ENCODE measurements at regions not wholly inside any gene's neighbourhood (a gene's known extent, or its start where the extent isn't known, plus 50 kb on each side); places are given as distances from the start of the nearest gene placed in this dataset.

DNA sequence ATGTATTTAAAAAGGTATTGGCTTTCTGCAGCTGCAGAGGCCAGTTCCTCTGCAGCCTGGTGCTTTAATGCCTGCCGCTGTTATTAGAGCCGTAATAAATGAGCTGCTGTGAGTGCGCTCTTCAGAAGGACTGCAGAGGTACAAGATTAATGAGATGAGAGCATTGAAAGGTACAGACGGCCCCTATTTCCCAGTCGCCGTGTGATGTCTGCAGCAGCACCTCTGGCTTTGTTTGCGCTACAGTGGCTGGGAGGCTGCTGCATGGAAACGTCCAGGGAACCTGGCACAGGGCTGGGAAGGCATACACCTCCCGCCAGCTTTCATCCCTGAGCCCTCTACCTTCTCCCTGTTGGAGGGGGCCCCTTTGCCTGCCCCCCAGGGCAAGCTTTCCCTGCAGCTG, 383.8 kb upstream of the ZMIZ1 start:
- no peak for DNase-seq

GRCh38 chr10:78685466-78686103, 383.2 kb upstream of the ZMIZ1 start:
- DNase-seq = no peak

DNA sequence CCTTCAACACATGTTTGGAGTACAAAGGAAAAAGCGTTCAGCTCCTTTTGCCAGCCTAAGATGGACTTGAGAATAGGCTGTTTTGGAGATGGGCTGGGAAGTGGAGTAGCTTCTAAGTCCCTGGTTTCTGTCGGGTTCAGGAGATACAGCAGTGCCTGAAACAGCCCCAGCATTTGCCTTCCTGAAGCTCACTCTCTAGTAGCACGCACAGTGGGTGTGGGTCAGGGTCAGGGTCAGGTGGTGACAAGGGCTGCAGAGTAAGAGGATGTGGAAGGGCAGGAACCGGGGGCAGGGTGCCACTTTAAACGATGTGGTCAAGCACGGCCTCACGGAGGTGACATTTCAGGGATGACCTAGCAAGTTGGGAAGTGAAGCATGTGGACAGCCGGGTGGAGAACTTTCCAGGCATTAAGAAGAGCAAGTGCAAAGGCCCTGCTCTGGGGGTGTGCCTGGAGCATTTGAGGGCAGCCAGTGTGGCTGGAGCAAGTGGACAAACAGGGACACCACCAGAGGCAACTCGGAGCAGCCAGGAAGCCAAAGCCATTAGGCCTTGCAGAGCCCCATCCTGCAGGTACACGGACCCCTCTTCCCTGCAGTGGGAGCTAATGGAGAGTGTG, 382.2 kb upstream of the ZMIZ1 start:
- DNase-seq = no peak

DNA sequence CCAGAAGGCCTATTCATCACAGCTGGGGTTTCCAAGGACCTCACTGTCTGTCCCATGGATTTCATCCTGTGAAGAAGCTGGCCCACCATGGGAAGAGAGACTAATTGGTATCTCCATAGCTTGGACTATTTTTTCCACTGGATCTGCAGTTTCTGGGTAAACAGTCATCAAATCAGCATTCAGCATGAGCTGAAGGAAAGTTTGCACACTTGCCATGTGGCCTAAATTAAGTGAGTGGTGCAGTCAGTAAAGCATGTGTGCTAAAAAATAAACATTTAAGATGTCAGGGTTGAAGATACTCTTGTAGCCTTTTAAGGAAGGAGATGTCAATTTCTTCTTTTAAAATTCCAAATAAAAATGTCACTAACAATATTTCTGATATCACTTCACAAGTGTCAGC, 381.1 kb upstream of the ZMIZ1 start:
- peak; percentile 51 to 62 for DNase-seq

- peak in 1 of 2 donors; percentile 32 for DNase-seq
Observed at GRCh38 chr10:78688230-78688900, 380.4 kb upstream of the ZMIZ1 start.

- DNase-seq = peak in 1 of 2 donors; percentile 31
Observed at GRCh38 chr10:78688901-78689583, 379.7 kb upstream of the ZMIZ1 start.

DNA sequence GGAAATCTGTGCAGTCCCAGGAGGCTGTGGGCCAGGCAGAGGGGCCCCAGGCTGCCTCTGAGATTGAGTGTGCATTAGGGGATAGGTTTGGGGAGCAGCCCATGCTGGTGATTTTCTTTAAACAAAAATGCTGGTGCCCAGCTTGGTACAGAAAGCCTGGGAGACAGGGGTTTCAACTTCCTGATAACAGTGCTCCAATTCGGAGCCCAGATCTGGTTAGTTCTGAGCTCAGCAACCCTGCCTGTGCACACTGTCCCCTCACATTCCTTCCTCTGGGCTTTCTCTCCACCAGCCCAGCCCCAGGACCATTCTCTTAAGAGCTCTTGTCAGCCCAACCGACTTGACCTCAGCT, 379.2 kb upstream of the ZMIZ1 start:
- no peak for DNase-seq

DNA sequence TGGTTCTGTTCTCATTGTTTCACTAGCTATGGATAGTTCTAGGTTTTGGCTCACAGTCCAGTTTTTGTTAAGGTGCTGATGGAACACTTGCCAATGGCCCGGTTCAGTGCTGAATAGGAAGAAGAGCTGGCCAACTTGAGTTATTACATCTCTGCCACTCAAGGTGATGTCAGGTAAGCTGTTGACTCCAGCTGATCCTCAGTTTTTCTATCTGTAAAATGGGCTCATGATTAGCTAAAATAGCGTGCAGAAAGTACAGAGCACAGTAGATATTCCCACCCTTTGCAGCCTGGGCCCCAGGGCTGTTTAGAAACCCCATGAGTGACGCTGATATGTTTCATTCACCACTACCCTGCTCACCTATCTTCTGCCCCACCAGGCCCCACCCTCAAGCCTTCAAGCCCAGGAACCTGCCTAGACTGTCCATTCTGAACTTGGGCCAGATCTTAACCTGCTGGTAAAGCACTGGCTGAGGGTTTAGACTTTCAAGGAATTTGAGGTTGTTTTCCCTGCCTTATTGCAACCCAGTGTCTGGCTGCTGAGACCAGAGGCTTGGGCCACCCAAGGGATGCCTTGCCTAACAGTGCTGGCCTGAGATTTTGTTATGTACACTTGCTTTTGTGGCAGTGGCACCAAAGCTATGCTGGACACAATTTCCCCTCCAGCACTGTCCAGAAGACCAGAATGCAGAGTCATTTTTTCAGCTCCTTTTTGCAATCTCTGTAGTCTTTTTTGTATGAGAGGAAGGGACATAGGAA, 378.2 kb upstream of the ZMIZ1 start:
- DNase-seq = no peak

GRCh38 chr10:78691301-78692030, 377.3 kb upstream of the ZMIZ1 start:
- no peak for DNase-seq

DNA sequence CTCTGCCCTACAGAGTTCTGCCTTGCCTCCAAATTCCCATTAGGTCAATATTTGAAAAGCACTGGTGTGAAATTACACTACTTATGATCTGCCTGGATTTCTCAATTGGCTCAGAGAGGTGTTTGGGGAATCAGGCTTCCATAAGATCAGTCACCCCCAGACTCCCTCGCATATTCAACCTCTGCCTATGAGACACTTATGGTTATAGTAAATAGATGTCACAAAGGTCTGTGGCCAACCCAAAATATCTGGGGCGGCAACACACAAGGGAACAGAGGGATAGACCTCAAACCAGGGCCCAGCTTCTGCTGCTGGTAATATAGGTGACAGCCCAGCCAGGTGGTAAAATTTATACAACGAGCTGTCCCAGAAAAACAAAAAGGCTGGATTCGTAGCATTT, 376.7 kb upstream of the ZMIZ1 start:
- DNase-seq = no peak

DNA sequence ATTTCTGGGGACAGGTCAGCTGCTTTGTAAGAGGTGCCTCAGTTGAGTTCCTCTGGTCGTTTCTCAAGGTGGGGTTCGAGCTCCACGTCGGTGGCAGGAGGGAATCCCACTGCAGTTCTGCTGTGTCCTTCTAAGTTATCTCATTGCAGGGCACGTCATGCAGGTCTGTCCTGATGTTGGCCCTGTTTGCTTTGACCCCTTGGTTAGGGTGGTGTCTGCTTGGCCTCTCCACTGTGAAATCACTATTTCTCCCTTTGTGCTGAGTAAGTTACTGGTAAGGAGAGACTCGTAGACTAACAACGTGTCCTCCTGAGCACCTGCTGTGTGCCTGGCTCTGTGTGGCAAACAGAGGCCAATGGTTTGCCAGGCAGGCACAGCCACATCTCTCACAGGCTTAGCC, 372.9 kb upstream of the ZMIZ1 start:
- no peak for DNase-seq

DNA sequence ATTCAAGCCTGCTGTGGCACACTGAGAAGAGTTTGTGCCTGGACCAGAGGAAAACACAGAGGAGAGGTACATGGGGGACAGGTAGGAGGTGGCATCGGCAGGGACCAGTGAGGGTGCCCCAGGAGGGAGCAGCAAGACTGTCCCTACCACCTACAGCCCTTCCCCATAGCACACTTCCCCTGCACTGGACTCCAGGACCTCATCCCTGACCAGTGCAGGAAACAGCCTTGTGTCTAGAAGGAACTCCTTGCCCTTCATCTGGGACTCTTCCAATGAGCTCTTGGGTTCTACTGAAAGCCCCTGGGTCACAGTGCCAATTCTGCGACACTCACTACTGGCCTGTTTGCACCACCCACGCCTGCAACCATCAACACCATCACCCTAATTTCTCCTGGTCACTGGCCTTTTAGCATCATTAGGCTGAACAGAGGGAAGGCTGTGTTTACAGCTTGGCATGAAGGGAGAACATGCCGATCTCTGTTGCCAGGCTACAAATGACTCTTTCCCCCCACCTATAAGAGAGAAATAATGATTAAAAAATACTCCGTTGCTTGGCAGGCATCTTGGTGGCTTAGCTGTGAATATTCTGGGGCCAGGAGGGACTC, 371.9 kb upstream of the ZMIZ1 start:
- no peak for DNase-seq

DNA sequence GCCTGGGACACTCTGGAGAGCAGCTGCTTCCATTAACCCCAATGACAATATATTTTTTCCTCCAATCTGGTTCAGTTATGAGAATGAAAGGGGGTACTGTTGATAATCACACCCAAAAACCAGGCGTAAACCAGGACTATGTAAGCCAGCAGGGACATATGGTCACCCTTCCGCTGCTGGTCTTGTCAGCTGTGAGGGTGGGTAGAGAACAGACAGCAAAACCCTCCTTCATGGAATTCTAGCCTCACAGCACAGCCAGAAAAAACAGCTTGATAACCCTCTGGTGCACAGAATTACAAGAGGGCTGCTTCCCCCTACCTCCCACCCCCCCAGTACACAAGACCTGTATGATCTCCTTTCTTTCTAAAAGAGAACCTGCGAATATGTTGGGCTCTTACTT, 368.8 kb upstream of the ZMIZ1 start:
- DNase-seq = no peak

DNA sequence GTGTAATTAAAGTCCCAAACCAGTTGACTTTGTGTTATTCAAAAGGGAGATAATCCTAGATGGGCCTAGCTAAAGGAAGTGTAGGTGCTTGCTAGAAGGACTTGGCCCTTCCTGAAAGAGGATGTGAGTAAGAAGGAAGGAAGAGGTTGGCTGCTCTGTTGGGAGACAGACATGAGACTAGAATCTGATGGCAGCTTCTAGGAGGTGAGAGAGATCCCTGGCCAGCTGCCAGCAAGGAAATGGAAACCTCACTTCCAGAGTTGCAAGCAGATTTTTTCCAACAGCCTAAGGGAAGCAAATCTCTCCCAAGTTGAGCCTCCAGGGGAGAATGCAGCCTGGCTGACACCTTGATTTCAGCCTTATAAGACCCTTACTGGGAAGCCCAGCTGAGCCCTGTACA, 368.4 kb upstream of the ZMIZ1 start:
- no peak for DNase-seq

DNA sequence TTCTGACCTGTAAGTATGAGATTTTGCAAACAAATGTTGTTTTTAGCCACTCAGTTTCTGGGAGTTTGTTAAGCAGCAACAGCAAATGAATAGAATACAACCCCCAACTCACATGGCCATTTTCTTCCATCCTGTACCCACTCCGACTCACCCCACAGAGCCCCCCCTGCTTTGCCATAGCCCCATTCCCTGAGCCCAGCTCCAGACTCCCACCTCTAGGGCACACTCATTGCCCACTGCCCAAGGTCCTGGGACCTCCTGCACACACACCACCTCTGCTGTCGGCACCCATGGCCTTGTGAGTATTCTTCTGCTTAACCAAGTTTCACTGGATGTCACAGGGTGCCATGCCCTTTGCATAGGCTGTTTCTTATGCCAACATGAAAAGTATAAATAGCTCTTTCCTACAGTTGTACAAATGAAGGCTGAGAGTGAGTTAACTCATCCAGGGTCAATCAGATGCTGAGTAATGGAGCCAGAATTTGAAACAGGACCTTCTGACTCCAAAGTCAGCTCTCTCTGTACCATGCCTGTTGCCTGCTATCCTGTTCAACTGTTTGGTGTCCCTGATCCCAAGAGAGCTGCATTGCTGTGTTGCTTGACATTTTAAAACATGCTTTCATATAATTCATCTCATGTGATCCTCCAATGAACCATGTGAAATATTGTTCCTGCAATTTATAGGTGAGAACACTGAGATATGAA, 367.8 kb upstream of the ZMIZ1 start:
- no peak for DNase-seq

DNA sequence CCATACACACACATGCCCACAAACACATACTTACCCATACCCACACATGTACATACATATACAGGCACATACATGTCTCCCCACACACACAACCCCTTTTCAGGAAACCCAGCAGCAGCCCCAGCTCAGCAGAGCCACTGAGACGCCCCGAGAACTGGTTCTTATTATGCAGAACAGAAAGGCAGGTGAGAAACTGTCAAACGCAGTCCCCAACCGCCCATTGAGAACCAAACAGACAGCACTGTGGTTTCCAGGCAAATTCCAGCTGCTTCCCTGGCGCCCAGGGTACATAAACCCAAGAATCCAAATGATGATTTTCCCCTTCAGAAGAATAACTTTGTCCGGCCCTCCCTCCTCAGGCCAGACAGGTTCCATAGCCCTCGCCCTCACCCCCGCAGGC, 366.6 kb upstream of the ZMIZ1 start:
- DNase-seq = no peak

DNA sequence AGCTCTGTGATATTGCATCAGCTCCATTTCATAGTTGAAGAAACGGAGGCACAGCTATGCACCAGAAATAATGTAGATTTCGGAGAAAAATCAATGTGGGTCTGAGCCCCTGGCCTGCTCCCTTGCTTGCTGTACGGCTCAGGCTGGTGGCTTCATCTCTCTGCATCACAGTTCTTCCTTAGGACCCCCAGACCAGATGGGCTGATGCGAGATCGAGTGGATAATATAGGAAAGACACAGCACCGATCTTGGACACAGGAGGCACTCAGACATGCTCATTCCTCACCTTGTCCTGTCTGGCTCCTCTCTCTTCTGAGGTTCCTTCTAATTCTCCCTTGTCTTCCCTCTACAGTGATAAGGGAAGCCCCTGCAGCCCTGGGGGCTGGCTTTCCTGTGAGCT, 365.9 kb upstream of the ZMIZ1 start:
- no peak for DNase-seq

DNA sequence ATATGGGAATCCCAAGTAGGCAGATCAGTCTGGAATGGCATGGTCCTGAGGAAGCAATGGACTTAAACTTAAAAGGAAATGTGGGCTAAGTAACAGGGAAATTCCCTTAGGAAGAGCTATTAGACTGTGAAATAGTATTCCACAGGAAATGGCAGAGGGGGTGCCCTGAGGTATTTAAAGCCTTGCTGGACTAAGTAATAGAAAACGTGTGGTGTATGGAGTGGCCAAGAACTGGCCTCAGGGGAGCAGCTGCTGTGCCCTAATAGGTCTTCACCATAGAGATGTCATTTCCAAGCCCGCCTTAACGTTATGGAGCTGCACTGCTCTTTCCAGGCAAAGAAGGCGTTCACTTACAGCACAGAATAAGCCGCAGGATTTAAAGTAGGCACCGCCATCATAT, 365.2 kb upstream of the ZMIZ1 start:
- DNase-seq = no peak

DNA sequence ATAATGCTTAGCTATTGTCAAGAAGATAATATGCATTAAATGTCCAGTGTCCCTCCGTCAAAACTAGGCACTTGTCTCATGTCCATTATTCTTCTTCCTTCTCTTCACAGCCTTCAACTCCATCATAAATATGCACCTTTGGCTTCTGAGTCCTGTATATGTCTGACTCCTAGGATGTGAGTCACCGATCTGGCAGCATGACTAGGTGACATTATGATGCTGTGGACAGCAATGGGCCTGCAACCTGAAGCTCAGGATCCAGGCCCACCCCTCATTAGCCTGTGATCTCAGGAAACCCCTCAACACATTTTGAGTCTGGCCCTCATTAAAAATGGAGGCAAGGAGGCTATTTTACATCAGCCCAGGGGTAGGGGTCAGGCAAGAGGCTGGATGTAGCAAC, 362.5 kb upstream of the ZMIZ1 start:
- DNase-seq = no peak

- DNase-seq = no peak
Observed at GRCh38 chr10:78706726-78707540, 361.8 kb upstream of the ZMIZ1 start.

Data from right lung (tissue), 2 donors.